ENCODE measurements at regions not wholly inside any gene's neighbourhood (a gene's known extent, or its start where the extent isn't known, plus 50 kb on each side); places are given as distances from the start of the nearest gene placed in this dataset.
"Not testable (repeated sequence)": the region's sequence is repeated elsewhere in the genome, so short reads cannot be mapped to it uniquely, and the experiment has no call there.

GRCh38 chr4:131764730-131765129, 1384.4 kb upstream of the PCDH10 start (continued):
- no peak for TF ChIP-seq CREB5 (CRISPR knock-in tag; IDR thresholded peaks at IDR 0.05; ENCODE audit: low read depth)
- no peak for TF ChIP-seq OSR1 (CRISPR knock-in tag; IDR thresholded peaks at IDR 0.05)
- no peak for TF ChIP-seq BACH2 (CRISPR knock-in tag; IDR thresholded peaks at IDR 0.05; ENCODE audit: borderline replicate concordance)
- no peak for TF ChIP-seq TOX (CRISPR knock-in tag; IDR thresholded peaks at IDR 0.05; ENCODE audit: borderline replicate concordance)
- no peak for TF ChIP-seq ZNF8 (CRISPR knock-in tag; IDR thresholded peaks at IDR 0.05)

- ATAC-seq: not testable (repeated sequence)
- TF ChIP-seq TCF4 (CRISPR knock-in tag; IDR thresholded peaks at IDR 0.05; ENCODE audit: borderline replicate concordance): peak; percentile 63; the same call in 1 of the 2 replicates
- peak; percentile 65 for TF ChIP-seq ISL1 (CRISPR knock-in tag; IDR thresholded peaks at IDR 0.05)
- TF ChIP-seq TSHZ2 (CRISPR knock-in tag; IDR thresholded peaks at IDR 0.05): 0 out of 2 replicates have a peak, but pooled peaks have one; percentile 37
Observed at GRCh38 chr4:131774382-131774781, 1374.7 kb upstream of the PCDH10 start.

- not testable (repeated sequence) for ATAC-seq
Observed at GRCh38 chr4:131810565-131810964, 1338.5 kb upstream of the PCDH10 start.
